HEK293 (cell line): ENCODE measurements at regions not wholly inside any gene's neighbourhood (a gene's known extent, or its start where the extent isn't known, plus 50 kb on each side); places are given as distances from the start of the nearest gene placed in this dataset.

Experiments used
- CTCF ChIP-seq: fragments of 450-650 bp; formaldehyde crosslinking; IDR thresholded peaks from 2 replicates; pipeline ENCODE4 v1.5.1; 2016; ENCODE audit warnings: missing biosample characterization, missing genetic modification characterization
- PATZ1 ChIP-seq: fragments of 450-650 bp; formaldehyde crosslinking; IDR thresholded peaks from 2 replicates; pipeline ENCODE4 v1.5.1; 2016; ENCODE audit warnings: missing biosample characterization, missing genetic modification characterization
- ZBTB7A ChIP-seq: fragments of 450-650 bp; formaldehyde crosslinking; IDR thresholded peaks from 2 replicates; pipeline ENCODE4 v1.5.1; 2016; ENCODE audit warnings: low read depth, missing biosample characterization, missing genetic modification characterization
- ZNF19 ChIP-seq: fragments of 450-650 bp; formaldehyde crosslinking; IDR thresholded peaks from 2 replicates; pipeline ENCODE4; 2016; ENCODE audit warnings: missing biosample characterization, missing genetic modification characterization, low read depth
- ZNF239 ChIP-seq: fragments of 450-650 bp; formaldehyde crosslinking; IDR thresholded peaks from 2 replicates; pipeline ENCODE4 v1.5.1; 2016; ENCODE audit warnings: missing biosample characterization, missing genetic modification characterization
- ZNF660 ChIP-seq: fragments of 450-650 bp; IDR thresholded peaks from 2 replicates; pipeline ENCODE4 v1.5.1; 2018; ENCODE audit warnings: missing biosample characterization, mild to moderate bottlenecking, missing genetic modification characterization

GRCh38 chr3:118059096-118059495 is 975.5 kb downstream of the IGSF11 start:
- TF ChIP-seq CTCF (tag by site-specific recombination) = no peak
- no peak for TF ChIP-seq ZNF660 (tag by site-specific recombination)
- no peak for TF ChIP-seq ZNF239 (tag by site-specific recombination)
- no peak for TF ChIP-seq PATZ1 (tag by site-specific recombination)
- TF ChIP-seq ZBTB7A (tag by site-specific recombination) = no peak
- no peak for TF ChIP-seq ZNF19 (tag by site-specific recombination)
